ENCODE measurements at regions not wholly inside any gene's neighbourhood (a gene's known extent, or its start where the extent isn't known, plus 50 kb on each side); places are given as distances from the start of the nearest gene placed in this dataset.

DNA sequence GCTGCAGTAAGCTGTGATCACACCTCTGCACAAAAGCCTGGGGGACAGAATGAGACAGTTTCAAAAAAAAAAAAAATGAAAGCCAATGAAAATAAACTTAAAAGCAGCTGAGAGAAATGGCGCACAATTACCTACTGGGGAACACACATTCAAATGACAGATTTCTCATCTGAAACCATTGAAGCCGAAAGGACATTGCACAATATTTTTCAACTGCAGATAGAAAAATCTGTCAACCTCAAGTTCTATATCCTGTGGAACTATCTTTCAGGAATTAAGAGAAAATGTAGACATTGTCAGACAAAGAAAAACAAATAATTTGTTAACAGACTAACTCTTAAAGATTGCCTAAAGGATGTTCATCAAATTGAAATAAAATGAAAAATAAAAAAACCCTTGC, 442.8 kb downstream of the MATN1 start:
- DNase-seq = no peak

GRCh38 chr1:30277911-30278310, 445.5 kb downstream of the MATN1 start:
- no peak for DNase-seq

GRCh38 chr1:30277415-30277814, 446.0 kb downstream of the MATN1 start:
- DNase-seq = no peak

DNA sequence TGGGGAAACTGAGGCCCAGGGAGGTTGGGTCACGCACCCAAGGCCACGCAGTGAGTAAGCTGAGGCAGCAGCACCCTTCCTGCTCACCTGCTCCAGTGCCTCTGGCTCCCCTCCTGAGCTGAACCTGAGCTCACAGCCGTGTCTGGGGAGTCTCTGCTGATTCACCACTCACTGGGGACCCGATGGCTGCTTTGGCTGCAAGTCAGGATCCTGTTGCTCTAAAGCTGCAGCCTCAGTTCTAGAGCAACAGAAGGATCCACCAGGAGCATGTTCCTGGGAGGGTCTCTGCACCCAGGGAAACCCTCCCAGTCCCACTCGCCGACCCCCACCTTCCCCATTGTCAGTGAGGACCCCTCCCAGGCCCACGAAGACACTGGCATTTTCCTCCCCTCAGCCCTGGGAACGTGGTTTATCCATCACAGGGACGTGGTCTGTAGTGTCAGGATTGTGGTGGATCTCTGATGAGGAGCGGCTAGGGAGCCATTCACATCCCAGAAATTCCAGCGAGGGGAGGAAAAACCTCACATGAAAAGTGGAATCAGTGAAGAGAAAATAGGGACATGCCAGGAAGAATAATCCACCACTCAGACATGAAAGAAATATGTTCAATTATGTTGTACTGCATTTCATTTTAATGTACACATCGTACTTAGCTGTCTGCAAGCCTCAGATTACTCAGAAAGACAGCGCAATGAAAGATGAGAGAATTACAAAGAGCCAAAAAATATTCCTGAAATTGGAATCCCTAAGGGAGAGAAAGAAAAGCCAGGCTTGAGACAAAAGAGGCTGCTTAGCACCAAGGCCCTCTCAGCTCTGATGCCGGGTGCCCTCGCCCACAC, 447.2 kb downstream of the MATN1 start:
- DNase-seq = no peak

DNA sequence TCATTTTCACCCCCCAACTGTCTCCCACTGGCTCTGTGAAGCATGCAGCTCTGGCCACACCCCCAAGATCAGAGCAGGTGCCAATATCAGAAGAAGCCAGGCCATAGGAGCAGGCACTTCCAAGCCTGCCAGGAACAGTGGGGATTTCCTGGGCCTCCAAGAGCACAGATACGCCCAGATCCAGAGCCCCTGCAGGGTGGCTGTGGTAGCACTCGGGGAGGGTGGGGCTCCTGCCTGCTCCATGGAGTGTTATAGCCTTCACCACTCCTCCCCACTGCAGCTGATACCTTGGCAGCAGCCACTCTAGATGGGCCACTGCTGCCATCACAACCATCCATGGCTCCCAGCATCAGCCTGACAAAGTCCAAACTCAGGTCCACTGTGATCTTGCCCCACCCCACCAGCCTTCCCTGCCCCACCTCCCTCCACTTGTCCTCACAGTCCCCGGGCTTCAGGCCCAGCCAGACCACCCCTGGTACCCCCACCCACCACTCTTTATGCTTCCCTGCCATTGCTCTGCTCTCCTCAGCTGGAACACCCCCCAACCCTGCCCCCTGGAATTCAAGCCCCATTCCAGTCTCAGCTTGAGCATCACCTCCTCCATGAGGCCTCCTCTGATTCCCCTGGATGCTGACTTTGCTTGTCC, 448.3 kb downstream of the MATN1 start:
- DNase-seq = no peak

- no peak for DNase-seq
Measured at GRCh38 chr1:30274173-30274970, 449.0 kb downstream of the MATN1 start.

GRCh38 chr1:30273456-30273855, 449.9 kb downstream of the MATN1 start:
- DNase-seq = no peak

DNA sequence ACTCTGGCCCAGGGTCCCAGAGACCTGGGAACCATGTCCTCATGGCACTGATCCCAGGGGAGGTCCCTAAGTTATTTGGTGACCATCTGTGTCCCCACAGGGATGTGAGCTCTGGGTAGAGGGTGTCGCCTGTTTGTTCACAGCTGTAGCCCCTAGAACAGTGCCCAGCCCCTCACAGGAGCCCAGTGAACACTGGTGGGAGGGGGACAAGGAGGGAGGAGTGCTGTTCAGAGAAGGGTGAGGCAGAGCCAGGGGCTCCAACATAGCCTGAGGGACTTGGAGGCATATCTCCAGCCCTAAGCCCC, 450.4 kb downstream of the MATN1 start:
- no peak for DNase-seq

DNA sequence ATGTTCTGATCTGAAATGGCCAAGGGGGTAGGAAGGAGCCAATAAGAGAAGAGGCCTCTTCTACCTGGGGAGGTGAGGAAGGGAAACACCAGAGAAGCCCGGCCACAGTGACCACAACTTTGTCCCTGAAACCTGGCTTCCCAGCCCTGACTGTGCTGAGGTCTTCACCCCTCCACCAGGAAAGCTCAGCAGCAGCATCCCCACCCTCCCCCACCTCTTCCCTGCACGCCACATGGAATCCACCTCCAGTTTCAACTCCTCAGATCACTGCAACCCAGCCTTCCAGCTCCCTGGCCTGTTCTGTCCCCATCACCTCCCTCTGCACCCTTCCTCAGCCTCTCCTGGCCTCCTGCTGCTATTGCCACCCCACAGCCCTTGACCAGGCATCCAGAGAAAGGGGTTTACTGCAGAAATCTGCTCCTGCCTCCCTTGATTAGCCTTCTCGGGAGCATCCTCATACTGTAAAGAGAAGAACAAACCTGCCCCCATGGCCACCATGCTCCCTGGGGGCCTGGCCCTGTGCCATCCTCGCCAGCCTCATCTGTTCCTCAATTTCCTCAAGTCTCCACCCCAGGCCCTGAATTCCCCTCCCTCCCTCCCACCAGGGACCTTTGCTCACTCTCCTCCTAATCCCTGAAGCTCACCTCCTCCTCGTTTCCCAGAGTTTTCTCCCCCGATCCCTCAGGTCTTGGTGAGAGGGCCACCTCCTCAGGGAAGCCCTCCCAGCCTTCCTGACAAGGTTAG, 450.9 kb downstream of the MATN1 start:
- no peak for DNase-seq

DNA sequence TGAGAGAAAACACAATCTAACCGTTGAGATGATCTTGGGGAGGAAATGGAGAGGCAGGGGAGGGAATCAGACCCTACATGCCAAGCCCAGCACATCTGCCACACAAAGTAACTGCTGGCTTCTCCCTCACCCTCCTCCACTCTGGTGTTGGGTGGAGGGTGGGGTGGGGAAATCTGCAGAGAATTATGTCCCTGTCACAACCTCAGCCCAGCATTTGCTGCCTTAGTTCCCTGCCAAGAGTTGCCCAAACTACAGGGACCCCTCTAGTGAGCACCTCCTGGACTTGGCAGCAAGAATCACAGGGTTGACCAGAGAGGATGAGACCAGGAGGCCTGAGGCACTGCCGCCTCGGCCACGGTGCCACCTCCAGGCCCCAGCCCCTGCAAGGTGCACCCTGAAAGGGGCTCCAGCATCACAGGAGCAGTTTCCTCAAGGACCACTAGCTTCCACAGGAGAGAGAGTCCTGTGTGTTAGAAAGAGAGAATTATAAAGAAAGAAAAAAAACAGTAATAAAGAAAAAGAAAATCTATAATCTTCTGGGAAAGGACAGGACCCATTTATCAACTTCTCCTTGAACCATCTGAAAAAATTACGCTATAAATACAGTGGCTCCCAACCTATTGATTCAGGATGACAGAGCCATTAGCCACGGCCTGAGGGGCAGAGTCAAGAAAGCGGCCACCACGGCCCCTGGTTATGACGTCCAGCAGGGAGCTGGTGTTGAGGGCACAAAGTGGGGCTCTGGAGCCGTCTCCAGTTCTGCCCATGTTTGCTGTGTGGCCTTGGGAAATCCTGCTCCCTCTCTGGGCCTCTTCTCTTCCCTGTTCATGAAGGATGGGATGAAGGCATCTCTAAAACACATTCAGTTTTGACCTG, 451.7 kb downstream of the MATN1 start:
- no peak for DNase-seq

DNA sequence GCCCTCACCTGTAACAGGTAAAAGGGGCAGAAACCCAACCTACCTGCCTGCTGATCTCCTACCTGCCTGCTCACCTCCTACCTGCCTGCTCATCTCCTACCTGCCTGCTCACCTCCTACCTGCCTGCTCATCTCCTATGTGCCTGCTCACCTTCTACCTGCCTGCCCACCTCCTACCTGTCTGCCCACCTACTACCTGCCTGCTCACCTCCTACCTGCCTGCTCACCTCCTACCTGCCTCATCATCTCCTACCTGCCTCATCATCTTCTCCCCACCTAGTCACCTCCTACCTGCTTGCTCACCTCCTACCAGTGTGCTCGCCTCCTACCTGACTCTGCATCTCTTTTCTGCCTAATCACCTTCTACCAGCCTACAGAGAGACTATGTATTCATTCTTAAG, 452.9 kb downstream of the MATN1 start:
- no peak for DNase-seq

- DNase-seq = no peak
Measured at GRCh38 chr1:30268923-30269666, 454.3 kb downstream of the MATN1 start.

DNA sequence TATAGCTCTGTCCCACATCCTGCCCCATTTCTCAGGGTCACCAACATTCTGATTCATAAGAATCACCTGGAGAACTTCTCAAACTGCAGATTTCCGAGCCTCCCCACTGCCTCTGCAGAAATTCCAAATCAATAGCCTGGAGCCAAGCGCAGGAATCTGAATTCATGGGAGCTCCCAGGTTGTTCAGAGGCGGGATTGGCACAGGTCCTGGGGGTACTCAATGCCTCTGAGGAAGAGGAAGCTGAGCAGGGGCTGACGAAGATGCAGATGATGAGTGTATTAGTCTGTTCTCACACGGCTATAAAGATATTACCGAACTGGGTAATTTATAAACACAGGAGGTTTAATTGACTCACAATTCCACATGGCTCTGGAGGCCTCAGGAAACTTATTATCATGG, 455.5 kb downstream of the MATN1 start:
- no peak for DNase-seq

DNA sequence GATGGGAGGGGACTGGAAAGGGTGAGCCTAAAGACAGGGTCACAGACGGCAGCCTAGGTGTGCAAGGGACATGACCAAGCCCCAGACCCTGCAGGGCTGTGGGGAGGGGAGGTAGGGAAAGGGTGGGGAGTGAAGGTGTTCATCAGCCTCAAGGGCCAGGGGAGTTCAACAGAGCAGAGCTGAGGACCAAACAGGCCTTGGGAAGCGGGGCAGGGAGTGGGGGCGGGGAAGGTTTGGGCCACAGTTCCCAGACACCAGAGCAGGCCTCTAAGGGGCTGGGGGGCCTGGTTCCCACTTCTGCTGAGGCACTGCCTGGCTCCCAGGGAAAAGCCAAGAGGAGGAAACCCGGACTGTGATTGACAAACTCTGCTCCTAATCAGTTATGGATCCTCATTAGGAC, 456.3 kb downstream of the MATN1 start:
- no peak for DNase-seq

GRCh38 chr1:30265127-30266070, 458.0 kb downstream of the MATN1 start:
- DNase-seq = no peak

GRCh38 chr1:30264672-30265025, 458.7 kb downstream of the MATN1 start:
- no peak for DNase-seq

DNA sequence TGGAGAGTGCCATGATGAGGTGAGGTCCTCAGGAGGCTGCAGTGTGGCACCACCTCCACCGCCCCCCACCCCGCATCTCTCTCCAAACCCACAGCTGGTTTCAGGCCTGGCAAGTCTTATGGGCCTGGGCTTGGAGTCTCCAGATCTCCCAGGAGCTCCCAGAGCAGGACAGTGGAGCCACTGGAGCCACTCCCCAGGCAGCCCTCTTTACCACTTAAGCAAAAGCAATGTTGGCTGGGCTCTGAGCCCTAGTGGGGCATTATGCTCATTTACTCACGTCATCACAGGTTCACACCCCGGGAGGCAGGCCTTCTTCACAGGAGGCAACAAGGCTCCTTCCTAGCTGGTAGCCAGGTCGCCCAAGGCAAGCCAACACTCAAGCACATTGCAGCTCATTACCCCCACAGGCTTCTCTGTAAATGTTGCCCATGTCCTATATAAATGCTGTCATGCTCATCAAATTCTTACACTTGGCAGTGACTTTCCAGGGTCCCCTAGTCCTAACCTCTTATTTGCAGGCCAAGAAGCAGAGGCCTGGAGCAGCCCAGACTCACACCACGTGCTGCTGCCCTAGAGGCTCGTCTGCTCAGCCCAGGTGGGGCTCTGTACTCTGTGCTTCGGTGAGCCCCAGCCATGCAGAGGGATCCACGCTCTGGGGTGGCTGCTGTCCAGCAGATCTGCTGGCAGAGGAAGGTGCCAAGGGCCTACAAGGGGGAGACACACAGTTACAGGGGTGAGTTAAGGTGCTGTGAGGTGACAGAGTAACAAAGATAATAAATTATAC, 459.3 kb downstream of the MATN1 start:
- DNase-seq = no peak

- DNase-seq = no peak
Measured at GRCh38 chr1:30263405-30263804, 460.0 kb downstream of the MATN1 start.

GRCh38 chr1:30262158-30262557, 461.2 kb downstream of the MATN1 start:
- DNase-seq = no peak

- DNase-seq = no peak
Measured at GRCh38 chr1:30260318-30260717, 463.1 kb downstream of the MATN1 start.

All from NCI-H524 treated with DMSO at 0.1 percent for 48 hours (cell line).